Right hindlimb (tissue), 1 donor: ENCODE measurements at regions not wholly inside any gene's neighbourhood (a gene's known extent, or its start where the extent isn't known, plus 50 kb on each side); places are given as distances from the start of the nearest gene placed in this dataset.
A peak's percentile ranks its signal among the peaks of the same experiment; 100 is the strongest.

Experiments
- DNase-seq: peaks from one replicate; pipeline ENCODE4 v3.0.0-alpha.2; 2018

DNA sequence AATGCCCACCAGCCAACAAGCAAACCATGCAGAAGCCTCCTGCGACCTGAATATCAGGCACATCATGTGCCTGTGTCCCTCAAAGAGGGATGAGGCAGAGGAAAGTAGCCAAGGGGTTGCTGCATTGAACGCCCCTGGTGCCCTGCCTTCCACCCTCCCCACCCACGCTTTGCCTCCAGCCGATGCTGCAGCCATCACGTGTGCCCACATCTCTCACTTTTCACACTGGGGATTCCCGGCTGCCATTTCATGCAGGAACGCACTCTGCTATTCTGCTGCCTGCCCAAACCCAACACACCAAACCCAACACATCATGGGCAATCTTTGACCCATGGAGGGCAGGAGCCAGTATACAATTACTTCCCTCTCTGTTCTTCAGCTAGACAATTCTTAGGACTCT, 462.2 kb upstream of the PROK2 start:
- no peak for DNase-seq

DNA sequence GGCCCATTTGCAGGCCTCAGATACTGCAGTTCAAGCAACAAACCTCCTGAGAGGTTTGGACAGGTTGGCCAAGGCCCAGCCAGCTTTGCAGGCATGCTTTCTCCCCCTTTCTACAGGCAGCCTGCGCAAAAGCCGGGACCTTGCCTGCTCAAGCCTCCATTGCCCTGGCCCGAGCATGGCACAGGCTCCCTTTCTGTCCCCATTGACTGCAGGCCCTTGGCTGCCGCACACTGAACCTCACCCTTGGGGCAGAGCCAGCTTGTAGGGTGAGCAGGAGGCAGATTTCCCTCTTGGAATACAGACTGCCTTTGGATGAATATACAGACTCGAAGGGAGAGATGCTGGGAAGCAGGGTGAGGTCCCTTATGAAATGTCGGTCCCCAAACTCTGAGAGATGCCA, 461.7 kb upstream of the PROK2 start:
- DNase-seq, result no peak

DNA sequence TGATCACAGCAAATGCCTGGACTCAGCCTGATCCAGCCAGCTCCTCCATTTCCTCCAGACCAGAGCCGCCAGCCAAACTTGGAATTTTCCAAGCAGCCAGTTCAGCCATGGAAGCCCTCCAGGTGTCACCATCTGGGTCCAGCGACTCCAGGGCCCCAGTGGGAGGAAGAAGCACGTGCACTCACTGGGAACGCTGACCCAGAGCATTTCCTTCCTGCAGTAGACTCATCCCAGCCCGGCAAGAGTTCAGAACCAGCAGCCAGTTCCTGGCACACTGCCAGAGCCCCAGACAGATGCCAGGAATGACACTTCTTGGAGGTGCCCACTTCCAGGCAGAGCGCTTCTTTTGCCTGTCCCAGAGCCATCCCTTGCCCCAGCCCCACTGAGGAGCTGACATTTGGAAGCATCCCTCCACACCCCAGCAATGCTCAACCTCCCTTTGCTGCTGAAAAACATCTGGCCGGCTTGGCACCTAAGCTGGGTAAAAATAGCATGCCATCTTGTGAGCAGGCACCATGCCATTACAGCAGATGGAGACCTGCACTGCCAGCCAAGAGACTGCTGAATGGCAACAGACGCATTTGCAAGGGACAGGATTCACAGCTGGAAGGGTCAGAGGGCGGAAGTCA, 460.3 kb upstream of the PROK2 start:
- peak; percentile 81 for DNase-seq

DNA sequence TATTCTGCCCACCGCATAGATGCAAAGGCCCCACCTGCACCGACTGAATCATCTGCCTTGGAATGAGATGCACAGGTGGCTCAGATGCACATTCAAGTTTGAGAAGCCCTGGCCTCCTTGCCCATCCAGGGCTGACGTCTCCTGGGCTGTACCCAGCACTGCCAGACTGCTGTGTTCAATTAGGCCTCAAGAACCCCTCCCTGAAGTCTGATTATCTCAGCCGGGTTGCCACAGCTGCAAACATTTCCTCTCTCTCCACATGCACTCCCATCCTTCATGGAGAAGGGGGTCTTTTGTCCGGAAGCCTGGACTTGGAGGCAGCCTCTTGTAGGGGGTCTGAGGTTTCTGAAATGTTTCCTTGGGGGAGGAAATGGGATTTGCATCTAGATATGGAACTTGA, 459.4 kb upstream of the PROK2 start:
- no peak for DNase-seq

DNA sequence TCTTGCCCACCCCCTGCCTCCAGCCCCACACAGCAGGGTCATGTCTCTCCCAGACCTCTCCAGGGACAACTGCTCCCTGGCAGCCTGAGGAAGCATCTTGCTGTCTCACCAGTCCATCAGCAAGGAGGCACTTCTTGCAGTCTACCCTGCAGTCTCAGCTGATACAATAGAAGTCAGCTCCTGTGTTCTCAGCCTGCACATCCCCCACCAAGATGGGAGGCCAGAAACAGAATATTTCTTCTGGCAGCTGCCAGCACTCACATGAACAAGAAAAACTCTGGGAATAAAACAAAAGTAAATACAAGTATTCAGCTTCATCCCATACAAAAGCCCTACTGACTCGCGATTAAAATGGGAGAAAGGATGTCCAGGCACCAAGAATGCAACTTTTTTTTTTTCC, 457.4 kb upstream of the PROK2 start:
- DNase-seq, result no peak

DNA sequence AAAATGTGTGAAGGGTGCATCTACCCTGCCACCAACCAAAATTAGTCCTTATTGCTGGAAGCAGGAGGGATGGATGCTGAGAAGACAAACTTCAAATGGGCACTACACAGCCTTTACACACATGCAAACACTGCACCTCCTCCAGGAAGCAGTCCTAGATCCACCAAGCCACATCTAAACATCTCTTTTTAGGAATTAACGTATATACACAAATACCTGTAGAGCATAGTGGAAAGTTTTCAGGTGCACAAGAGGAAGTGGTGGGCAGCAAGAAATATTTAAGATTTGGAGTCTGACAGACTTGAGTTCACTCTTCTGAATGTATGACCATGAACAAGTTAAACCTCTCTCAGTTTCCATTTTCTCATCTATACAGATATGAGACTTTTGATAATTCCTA, 456.6 kb upstream of the PROK2 start:
- no peak for DNase-seq

DNA sequence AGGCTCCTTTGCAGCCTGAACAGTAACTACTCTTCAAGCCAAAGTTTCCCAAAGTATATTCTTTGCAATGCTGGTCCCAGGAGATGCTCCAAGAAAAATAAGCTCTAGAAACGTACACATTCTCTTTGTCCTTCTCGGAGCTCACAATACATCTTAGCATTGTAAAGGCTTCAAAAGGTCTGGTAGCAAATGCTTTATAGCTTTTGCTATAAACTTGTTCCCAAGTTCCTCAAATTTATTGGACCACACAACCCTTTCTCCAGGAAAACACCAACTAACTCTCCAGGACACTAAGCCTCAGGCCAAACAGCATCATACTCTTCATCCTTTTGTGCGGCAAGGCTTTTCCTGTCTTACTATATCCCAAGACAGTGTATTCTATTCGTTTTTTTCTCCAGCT, 455.6 kb upstream of the PROK2 start:
- DNase-seq, result no peak

DNA sequence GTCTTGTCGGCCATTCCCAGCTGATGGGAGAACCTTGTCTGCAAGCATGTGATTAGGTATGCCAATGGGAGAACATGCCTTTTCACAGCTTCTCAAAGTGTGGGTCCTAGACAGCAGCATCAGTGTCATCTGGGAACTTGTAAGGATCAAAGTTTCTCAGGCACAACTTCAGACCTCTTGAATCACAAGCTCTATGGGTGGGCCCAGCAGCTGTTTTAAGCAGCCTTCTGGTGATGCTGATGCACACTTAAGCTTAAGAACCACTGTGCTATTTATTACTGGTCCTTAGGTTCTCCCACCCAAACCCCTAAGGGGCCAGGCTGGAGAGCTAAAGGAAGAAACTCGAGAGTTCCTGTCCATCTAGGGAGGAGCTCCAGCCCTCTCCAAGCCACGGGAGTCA, 453.9 kb upstream of the PROK2 start:
- DNase-seq, result no peak

DNA sequence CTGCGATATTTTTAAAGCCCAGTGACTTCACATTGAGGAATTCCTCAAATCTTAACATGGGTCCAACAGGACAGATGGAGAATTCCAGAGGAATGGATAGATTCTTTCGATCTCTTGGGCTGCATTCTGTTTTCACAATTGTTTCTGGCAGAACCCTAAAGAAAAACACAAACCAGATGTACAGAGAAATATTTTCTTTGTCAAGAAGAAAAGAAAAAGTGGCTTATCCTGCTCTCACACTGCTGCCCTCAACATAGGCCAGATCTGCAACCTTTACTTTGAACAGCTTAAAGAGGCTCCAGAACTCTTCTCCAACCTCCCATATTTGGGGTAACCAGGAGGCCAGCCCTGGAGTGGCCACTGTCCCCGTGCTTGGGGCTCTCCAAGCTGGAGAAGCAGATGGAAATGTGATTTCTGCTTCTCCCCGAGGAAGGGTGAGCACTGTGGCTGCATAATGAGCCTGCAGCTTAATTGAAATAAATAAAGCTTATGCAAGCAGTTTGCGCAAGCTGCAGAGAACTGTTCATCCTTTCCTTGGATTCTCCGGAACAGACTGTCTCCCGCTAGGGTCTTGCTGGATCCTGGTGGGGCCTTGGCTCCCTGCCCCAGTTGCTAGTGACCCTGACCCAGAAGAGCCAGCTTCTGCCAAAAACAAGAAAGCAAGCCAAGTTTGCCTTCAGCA, 453.2 kb upstream of the PROK2 start:
- DNase-seq, result peak; percentile 59

DNA sequence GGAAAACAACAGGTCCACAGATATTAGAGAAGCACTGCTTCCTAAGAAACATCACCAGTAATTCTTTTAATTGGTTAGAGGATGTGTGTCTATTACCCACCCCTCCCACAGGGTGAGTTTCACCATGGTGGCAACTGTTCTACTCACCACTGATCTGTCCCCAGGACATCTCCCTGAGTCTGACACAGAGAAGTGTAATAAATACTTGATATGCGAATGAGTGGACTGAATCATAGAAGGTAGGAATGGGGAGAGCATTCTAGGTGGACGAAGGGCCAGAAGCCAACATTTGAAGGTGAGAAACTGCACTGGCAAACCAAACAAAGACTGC, 452.7 kb upstream of the PROK2 start:
- no peak for DNase-seq

DNA sequence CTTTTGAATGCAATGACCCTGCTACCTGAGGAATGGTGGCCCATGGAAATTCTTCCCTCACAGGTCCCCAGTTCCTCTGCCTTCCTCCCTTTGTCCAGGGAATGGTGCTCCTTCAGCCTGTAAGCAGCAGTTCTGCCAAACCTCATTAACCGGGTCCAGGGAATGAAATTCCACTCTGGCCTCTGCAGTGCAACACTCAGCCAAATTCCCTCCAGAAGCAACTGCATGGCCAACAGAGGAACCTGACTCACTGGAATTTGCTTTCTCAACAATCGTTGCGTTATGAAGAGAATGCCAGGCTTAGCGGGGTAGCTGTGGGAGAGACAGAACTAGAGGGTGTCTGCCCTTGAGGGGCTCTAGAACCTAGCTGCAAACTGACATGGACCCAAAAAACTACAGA, 449.4 kb upstream of the PROK2 start:
- peak; percentile 77 for DNase-seq

DNA sequence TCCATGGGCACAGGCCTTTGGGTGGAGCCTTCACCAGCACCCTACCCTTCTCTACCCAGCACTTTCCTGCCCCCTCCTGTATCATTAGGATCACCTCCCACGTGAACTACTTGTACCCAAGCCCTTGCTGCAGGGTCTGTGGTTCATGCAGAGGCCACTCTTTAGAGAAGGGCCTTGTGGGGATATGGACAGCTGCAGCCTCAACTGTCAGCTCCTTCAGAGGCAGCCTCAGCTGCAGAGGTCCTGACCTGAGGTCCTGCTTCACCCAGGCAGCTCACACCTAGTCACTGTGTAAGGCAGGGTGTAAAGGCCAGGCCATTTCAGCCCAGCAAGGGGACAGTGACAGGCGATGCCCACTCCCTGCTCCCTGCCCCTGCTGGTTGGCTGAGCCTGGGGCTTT, 448.6 kb upstream of the PROK2 start:
- no peak for DNase-seq

DNA sequence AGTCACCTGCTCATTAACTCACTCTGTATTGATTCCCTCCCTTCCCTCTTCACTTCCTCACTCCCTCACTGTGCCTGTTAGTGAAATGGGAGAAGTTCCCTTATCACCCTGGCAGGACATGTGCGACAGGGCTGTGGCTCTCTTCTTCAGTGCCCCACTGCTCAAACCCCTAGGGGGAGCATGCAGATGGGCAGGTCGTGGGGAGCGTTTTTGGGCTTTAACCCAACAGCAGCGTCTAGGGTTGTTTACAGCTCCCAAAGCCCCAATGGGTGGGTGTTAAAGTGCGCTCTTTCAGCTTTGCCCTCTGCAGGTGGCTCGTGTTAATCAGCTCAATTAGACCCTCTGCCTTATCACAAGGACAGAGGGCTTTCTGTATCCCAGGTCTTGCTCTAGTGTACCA, 447.8 kb upstream of the PROK2 start:
- no peak for DNase-seq

DNA sequence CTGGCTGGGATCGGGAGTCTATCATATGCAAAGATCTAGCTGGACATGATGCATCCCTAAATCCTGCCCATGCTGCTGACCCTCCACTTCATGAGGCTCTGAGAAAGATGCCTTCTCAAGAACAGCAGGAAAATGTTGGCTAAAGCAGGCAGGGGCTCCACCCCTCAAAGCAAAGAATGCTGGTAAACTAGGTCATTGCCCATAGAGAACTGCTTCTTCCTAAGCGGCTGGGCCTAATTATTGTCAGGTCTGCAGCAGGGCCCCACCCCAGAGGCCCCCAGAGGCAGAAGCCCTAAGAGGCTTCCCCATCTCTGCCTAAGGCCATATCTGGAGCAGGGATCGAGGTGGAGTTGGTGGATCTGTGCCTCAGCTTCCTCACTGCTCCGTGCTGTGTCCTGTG, 447.4 kb upstream of the PROK2 start:
- no peak for DNase-seq

DNA sequence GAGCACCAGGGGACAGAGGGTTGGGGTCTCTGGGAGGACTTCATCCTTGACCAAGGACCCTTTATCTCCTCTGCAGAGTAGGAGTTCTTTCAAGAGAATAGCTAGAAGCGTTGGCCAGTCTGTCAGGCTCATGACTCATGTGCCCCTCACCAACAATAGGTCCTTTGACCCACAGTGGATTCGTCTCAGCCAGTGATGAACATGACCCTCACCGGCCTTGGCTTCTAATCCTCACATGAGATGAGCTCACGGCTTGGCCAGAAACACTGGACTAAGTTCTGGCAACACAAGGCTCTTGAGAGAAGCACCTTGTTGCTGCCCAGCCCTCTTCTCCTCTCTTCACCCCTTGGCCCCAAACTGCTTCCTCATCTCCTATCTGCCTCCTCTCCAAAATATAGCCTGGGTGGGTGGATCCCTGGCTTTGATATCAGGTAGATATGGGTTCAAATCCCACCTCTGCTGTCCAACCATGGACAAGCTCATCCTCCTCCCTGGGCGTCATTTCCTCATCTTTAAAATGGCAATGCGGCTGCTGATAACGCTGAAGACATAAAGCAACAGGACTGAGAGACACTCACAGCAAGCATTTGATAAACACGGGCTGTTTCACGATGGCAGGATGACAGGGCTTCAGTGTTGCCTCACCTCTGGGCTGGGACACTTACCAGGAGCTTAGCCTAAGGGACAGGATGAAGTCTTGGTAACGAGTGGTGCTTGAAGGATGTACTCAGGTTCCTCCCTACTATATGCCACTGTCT, 446.7 kb upstream of the PROK2 start:
- DNase-seq, result no peak

DNA sequence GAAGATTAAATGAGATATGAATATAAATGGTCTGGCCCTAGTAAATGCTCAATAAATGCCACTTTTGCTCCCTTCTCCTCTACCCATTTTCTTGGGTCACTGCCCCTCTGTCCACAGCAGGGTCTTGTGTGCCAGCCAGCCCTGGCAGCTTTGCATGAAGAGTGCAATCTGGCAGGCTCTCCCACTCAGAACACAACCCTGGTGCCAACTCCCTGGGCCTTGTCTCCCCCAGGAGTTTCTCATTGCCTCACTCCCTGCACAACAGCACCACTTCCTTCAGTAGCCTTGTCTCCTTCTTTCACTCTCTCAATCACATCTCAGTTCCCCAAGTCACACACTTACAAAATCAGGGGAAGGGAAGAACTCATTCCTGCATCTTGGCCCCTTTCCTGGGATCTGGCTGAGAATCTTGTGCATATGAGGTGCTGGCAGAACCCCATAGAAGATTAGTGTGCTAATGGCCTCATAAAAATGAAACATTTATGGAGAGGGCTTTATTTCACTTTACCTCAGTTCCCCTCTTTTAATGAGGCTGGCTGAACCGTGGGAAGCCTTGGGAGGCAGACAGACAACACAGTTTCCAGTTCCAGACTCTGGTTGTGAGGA, 445.9 kb upstream of the PROK2 start:
- no peak for DNase-seq

DNA sequence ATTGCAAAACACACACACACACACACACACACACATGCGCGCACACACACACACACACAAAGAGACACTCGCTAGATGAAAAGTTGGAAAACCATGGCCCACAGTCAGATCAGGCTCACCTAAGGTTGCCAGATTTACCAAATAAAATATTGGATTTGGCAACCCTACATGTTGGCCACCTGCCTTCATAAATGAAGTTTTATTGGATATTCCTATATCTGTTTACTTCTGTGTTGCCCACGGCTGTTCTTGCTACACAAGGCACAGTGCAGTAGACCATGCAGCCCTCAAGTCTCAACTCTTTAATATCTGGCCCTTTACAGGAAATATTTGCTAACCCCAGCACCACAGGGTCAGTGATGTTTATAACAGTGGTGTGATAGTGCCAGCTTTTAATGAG, 445.0 kb upstream of the PROK2 start:
- DNase-seq, result no peak

DNA sequence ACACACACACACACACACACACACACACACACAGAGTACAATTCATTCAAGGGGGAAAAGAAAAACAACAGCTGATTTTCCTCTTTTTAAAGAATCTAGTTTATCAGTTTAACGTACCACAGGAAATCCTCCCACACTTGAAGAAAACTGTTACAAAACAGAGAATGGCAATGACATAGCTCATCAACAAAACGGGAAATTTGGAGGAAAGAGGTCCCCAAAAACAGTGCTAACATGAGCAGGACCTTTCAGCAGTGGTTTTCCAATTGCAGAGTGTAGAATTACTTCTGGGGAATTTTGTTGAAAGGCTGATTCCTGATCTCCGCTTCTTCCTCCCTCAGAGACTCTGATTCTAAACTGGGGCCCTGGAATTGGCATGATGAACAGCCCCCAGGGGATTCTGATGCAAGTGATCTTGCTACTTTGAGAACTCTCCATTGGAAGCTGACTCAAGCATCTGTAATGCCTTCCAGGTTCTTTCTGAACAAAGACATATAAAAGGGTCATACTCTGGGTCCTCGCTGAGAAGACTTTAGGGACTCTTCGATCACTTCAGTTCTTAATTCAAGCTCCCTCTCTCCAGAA, 442.6 kb upstream of the PROK2 start:
- DNase-seq, result no peak

DNA sequence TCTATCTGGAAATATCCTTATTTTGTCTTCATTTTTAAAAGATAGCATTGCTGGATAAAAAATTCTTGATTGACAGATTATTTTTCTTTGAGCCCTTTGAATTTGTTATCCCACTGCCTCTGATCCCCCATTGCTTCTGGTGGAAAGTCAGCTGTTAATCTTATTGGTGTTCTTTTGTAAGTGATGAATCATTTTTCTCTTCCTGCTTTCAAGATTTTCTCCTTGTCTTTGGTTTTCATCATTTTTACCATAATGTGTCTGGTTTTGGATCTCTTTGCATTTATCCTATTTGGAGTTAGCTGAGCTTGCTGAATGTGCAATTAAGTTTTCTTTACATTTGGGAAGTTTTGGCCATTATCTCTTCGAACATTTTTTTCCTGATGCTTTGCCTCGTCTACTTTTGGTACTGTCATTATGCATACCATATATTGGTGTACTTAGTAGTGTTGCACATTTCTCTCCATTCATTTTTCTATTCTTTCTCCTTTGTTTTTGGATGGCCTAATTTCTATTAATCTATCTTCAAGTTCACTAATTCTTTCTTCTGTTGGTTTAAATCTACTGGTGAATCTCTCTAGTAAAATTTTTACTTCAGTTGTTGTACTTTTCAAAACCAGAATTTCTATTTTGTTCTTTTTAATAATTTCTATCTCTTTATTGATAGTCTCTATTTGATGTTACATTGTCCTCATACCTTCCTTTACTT, 440.0 kb upstream of the PROK2 start:
- DNase-seq, result no peak

DNA sequence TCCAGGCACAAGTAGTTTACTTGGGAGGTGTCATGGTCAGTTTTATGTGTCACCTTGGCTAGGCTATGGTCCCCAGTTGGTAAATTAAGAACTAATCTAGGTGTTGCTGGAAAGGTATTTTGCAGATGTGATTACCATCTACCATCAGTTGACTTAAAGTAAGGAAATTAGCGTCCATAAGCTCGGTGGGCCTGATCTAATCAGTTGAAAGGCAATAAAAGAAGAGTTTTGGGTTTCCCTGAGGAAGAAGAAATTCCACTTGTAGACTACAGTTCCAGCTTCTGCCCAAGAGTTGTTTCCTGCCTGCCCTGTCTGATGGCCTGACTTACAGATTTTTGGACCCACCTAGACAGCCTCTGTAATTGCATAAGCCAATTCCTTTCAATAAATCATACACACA, 438.7 kb upstream of the PROK2 start:
- DNase-seq, result no peak

DNA sequence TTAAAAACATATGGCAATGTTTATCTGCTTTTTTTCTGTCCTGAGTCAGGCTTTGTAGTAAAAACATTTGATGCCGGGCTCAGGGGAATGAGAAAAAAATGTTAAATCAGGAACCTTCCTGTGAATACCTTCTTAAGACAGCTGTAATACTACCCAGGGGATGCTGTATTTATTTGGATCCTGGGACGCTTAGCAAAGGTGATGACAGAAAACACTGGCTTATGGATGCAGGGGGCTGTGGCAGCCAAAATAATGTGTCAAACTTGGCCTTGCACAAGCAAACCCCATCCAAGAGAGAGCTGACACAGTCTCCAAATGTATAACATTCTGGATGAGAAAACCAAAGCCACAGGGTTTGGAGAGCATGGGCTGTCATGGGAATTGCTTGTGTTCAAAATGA, 438.2 kb upstream of the PROK2 start:
- peak; percentile 80 for DNase-seq

DNA sequence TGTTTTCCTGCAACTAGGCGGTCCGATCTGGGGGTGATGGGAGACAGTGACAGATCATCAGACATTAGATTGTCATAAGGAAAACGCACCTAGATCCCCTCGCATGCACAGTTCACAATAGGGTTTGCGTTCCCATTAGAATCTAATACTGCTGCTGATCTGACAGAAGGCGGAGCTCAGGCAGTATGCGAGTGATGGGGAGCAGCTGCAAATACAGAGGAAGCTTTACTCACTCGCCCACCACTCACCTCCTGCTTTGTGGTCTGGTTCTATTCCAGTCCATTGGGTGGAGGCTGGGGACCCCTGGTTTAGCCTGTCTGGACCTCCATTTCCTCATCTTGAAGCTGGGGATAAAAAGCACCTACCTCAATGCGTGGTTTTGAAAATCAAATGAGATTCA, 437.5 kb upstream of the PROK2 start:
- no peak for DNase-seq

DNA sequence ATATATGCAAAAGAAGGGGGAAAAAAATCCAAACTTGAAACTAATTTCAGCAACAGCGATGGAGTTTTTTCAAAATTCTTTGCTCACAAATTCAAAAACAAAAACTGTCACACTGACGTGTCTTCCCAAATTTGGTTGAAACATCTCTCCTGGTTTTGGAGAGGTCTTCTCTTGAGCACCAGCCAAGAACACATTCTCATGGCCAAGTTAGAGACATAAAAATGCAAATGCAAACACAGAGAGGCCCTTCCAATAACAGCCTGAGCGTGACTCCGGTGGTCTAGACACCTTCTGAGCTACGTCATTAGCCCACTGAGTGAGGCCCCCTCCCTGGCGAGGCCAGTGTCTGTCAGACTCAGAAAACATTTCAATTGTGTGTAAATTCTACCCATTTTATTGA, 436.0 kb upstream of the PROK2 start:
- DNase-seq, result no peak
